NT2/D1 (cell line): ENCODE measurements at regions not wholly inside any gene's neighbourhood (a gene's known extent, or its start where the extent isn't known, plus 50 kb on each side); places are given as distances from the start of the nearest gene placed in this dataset.

Source experiments
- YY1 ChIP-seq: IDR thresholded peaks from 2 replicates; pipeline ENCODE4 v1.6.1; 2011; ENCODE audit not compliant: insufficient read length, insufficient read depth
- ZNF274 ChIP-seq: IDR thresholded peaks from 2 replicates; pipeline ENCODE4 v1.6.1; 2011; ENCODE audit warnings: mild to moderate bottlenecking, low read depth, low read length

- TF ChIP-seq YY1 (no peak), ZNF274 (no peak)
These were observed 261.1 kb downstream of the ARRDC4 start for GRCh38 chr15:98221577-98221976.
